DMS114 treated with DMSO at 0.1 percent for 48 hours (cell line): ENCODE measurements at regions not wholly inside any gene's neighbourhood (a gene's known extent, or its start where the extent isn't known, plus 50 kb on each side); places are given as distances from the start of the nearest gene placed in this dataset.
"Not testable (repeated sequence)": the region's sequence is repeated elsewhere in the genome, so short reads cannot be mapped to it uniquely, and the experiment has no call there.

Experiments used
- DNase-seq: peaks from one replicate; lab custom pipeline; 2025; ENCODE audit not compliant: unreplicated experiment; lab: John Stamatoyannopoulos, UW

DNA sequence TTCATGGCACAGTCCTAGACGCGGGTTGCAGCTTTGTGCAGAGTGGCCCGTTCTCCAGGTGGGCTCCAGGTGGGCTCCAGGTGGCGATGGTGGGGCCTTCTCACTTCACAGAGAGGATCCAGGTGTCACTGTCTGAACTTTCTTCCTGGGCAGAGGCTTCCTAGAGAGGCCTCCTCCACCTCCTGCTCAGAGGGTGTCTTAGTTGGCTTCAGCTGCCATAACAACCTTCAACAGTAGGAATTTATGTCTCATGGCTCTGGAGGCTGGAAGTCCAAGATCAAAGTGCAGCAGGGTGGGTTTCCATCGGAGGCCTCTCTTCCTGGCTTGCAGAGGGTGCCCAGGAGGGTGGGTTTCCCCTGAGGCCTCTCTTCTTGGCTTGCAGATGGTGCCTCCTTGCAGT, 125.1 kb downstream of the GLRX3 start:
- DNase-seq, result no peak

DNA sequence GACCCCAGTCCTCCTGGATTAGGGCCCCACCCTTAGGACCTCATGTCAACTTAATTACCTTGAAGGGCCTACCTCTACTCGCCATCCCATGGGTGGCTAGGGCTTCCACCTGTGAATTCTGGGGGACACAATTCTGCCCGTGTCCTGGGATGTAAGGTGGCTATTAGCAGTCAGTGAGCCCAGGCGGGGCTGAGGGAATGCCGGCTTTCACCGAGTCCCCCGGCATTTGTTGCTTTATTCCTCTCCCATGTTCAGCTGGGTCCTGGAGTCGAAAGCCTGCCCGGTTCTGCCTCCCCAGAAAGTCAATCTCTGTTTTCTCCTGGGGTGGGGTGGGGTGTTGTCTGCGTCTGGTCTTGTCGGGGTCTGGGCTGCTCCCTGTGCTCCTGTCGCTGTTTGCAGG, 125.6 kb downstream of the GLRX3 start:
- DNase-seq, result no peak

DNA sequence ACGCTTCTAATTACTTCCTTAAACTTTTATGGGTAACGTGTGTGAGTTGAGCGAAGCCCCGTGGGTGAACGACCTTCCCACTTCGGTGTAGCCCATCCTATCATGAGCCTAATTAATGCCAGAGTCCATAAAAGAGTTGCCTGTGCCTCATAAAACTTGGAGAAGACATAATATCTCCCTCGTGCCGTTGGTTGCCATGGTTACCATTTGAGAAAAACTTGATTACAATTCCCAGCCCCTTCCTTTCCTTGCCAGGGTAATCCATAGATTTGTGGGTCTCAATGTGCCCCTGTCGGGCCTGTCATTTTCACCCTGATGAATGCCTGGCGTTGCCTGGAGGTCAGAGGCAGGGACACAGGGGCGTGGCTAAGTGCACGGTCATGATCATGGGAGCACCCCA, 127.1 kb downstream of the GLRX3 start:
- DNase-seq, result no peak

DNA sequence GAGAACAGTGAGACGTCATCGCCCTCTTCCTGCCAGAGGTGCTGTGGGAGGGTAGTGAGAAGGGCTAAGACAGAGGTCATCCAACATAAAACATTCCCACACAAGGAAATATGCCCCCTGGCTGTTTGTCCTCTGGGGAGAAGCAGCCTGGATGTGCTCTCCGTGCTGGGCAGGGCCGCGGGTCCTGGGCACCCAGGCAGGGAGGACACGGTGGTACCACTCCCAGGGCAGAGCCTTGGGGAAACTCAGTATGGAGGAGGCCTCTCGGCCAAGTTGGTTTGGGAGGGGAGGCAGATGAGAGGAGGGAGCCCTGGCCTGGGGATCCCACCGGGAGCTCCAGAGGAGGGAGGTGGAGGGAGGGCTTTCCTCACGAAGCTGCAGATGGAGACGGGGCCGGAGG, 129.4 kb downstream of the GLRX3 start:
- DNase-seq, result no peak

DNA sequence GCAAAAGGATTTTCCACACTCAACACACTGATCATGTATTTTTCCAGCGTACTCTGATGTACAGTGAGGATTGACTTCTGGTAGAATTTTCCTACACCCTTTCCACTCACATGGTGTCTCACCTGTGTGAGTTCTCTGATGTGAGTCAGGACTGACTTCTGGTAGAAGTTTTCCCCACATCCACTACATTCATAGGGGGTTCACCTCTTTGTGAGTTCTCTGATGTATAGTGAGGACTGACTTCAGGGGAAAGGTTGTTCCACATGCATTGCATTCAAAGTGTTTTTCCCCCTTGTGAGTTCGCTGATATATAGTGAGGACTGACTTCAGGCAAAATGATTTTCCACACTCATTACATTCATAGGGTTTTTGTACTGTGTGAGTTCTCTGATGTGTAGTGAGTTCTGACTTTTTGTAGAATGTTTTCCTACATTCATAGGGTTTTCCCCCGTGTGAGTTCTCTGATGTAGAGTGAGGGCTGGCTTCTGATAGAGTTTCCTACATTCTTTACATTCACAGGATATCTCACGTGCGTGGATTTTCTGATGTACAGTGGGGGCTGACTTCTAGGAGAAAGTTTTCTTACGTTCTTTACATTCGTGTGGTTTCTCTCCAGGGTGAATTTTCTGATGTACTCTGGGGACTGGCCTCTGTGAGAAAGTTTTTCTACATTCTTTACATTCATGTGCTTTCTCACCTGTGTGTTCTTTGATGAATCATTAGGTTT, 146.5 kb downstream of the GLRX3 start:
- DNase-seq, result no peak

DNA sequence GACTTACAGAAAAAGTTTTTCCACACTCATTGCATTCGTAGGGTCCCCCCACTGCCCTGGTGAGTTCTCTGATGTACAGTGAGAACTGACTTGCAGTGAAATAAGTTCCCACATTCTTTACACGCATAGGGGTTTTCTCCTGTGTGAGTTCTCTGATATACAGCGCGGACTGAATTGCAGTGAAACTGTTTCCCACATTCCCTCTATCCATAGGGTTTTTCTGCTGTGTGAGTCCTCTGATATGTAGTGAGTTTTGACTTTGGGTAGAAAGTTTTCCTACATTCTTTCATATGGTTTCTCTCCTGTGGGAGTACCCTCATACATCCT, 147.0 kb downstream of the GLRX3 start:
- no peak for DNase-seq

DNA sequence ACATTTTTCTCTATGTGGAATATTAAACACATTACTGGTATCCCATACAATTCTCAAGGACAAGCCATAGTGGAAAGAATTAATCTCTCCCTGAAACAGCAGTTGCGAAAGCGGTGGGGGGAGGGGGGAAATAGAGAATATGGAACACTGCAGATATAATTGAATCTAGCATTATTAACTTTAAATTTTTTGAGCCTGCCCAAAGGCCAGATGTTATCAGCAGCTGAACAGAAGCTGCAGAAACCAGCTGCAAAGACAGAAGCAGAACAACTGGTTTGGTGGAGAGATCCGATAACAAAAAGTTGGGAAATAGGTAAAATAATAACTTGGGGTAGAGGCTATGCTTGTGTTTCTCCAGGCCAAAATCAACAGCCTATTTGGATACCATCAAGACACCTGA, 159.6 kb downstream of the GLRX3 start:
- not testable (repeated sequence) for DNase-seq

DNA sequence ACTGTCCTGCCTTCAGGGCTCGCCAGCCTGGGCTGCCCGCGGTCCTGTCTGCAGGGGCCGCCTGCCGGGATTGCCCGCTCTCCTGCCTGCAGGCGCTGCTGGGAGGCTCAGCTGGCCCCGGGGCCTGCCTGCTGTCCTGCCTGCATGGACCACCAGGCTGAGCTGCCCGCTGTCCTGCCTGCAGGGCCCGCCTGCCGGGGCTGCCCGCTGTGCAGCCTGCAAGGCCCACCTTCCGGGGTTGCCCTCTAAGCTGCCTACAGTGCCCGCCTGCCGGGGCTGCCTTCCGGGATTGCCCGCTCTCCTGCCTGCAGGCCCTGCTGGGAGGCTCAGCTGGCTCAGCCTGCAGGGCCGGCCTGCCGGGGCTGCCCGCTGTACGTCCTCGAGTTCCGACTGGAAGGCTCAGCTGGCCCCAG, 164.4 kb downstream of the GLRX3 start:
- no peak for DNase-seq

DNA sequence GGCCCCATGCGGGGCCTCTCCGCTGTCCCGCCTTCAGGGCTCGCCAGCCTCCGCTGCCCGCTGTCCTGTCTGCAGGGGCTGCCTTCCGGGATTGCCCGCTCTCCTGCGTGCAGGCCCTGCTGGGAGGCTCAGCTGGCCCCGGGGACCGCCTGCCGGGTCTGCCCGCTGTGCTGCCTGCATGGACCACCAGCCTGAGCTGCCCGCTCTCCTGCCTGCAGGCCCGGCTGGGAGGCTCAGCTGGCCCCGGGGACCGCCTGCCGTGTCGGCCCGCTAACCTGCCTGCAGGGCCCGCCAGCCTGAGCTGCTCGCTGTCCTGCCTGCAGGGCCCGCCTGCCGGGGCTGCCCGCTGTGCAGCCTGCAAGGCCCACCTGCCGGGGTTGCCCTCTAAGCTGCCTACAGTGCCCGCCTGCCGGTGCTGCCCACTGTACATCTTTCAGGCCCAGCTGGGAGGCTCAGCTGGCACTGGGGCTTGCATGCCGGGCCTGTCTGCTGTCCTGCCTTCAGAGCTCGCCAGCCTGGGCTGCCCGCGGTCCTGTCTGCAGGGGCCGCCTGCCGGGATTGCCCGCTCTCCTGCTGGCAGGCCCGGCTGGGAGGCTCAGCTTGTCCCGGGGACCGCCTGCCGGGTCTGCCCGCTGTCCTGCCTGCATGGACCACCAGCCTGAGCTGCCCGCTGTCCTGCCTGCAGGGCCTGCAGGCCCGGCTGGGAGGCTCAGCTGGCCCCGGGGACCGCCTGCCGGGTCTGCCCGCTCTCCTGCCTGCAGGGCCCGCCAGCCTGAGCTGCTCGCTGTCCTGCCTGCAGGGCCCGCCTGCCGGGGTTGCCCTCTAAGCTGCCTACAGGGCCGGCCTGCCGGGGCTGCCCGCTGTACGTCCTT, 165.1 kb downstream of the GLRX3 start:
- peak; percentile 67 for DNase-seq

DNA sequence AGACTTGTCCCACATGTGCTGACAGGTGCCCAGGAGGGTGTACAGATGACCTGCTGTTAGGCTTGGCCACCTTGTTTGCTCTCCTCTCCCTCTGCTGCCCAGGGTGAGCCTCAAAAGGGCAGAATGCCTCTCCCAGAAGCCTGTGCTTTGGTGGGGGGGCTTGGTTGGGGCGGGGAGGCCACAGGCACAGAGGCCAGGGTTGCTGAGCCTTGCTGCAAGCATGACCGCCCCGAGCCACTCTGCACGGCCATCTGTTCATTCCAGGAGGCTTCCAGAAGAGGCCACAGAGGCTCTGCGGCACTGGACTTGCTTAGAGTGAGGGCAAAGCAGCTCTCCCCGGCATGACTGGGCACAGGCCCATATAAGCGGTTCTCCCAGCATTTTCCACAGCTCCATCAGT, 190.8 kb downstream of the GLRX3 start:
- no peak for DNase-seq

DNA sequence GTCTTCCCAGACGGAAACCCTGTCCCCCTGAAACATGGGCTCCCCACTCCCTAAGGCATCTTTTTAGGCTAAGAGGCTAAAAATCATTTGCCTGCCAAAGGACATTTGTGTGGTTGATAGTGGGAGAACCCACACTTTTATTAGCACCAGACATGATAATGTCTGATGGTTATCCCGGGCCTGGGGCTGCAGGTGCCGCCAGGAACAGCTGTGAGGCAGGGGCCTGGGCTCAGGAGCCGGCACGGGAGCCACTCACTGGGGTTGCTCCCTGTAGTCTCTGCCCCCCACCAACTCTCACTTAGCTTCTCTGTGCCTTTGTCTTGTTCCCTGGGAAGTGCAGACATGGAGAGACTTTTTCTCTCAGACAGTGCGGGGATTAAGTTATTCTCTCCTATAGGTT, 193.6 kb downstream of the GLRX3 start:
- DNase-seq, result no peak

DNA sequence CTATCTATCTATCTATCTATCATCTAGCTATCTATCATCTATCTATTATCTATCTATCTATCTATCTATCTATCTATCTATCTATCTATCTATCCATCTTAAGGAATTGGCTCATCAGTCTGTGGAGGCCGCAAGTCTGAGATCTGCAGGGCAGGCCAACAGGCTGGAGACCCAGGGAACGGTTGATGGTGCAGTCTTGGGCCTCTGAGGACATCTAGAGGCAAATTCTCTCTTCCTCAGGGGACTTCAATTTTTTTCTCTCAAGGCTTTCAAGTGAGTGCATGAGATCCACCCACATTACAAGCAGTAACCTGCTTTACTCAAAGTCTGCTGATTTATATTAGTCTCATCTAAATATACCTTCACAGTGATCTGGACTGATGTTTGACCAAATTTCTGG, 197.0 kb downstream of the GLRX3 start:
- DNase-seq, result peak; percentile 68

DNA sequence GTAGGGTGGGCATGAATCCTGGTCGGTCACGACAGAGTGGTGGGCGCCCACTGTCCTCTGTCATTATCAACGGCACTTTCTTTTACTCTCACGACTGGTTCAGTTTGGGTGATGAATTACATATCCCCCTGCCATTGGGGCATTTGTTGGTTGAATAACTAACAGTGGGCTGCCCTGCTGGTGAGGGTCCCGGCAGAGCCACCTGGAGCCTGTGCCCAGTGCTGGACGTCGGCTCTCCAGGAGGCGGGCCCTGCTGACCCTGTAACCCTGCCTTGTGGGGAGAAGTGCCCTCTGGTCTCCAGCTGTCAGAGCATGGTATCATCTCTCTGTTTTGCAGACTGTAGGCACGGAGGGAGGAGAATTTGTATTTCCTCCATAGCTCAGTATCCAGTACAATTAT, 199.1 kb downstream of the GLRX3 start:
- DNase-seq, result no peak

DNA sequence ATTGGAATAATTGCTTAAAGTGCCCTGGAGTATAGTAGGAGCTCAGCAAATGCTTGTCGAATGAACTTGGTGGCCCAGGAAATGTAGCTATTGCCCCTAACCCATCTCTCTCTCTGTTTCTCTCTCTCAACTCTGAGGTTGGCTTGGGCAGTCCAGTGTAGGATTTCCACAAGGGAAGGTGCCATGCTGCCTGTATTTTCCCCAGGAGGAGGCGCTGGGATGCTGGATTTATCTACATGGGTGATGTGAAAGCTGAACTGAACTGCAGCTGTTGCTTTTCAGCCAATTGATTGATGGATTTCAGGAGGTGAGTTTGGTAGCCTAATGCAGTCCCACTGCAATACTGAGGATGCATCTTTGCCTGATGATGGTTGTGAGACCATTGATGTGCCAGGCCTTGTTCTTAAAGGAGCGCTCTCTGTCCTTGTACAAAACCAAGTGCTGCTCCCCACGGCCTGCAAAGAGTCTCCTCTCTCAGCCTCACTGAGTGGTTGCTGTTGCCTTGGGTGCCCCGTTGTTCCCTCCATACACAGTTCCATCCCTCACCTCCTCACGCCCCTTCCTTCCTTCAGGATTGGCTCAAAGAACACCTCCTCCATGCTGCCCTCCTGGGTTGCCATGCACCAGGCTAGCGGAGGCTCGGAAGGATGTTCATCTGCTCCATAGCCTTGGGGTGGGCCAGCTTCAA, 200.6 kb downstream of the GLRX3 start:
- no peak for DNase-seq

DNA sequence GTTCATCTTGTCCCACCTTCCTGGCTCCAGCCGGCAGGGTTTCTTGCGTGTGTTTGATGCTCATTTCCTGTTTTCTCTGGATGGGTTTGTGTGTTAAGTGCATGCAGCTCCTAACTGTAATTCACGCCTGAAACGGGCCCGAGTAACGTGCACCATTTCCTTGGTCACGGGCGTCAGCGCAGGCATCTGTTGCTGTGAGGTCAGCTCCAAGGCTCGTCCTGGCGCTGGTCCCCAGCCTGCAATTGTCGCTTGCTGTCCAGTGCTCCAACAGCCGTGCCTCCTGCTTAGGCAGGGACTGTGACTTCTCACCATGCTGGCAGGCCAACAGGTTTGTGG, 201.1 kb downstream of the GLRX3 start:
- DNase-seq, result no peak

DNA sequence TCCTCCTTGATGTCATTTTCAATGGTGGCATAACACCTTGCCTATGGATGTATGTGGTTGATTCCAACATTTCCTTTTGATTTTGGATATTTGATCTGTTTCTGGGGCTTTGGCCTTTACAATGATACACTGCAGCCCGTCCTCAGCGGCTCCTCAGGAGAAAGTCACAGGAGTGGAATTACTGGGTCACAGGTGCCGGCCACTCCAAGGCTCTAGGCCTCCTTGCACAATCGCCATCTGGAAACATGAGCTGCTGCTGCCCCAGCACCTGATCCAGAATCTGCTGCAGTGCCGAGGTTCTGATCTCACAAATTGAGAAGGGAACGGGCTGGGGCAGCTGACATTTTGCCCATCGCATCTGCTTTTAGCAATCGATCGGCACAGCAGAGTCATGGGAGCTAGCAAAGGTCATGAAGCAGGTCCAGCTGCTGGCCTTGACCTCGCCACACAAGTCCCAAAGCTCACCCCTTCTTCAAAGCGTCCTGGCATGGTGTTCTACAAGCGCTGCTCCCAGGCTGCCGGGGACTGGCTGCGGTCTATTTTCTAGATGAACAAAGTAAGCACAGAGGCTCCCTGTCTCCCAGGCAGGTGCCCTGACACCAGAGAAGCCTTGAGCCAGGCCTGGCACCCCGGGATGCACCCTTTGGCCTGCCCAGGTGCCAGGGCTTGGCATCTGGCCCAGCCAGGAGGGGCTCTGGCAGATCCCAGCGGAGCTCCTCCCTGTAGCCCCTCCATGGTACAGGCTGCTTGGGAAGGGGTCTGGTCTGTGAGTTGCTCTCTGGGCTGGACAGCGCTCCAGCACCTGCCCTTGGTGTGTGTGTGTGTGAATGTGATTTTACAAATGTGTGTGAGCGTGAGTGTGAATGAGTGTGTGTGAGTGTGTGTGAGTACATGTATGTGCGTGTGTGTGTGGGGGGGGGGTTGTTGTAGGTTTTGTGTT, 201.8 kb downstream of the GLRX3 start:
- no peak for DNase-seq

DNA sequence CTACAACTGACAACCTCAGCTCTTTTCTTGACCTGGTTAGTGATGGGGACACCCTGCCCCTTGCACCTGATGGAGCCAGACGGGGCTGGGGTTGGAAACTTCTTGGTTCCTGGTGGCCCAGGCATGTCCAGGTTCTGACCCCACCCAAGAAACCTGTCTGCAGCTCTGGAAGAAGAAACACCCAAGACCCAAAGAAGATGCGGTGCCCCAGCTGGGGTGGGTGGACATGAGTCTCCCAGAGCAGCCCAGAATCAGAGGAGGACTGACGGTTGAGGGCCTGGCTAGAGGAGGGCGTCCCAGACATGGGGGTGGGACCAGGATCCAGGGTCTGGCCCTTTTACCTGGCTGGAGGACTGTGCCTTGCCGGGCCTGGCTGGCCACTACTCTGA, 202.4 kb downstream of the GLRX3 start:
- DNase-seq, result no peak

DNA sequence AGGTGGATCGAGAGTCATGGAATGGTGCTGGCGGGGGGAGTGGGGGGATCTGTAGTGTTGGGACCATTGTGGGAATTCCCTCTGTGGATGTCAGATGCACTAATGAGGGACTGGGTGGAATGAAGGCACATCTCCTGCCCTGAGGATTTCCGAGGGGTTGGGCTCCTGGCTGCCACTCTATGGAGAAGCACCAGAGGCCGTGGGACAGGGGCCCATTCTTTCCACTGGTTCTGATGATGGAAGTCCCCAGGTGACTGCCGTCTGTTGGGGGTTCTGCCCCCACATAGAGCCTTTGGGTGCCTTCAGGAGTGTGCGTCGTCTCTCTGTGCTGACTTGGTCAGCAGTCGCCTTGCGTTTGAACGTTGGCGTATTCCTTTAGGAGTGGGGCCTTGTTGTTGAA, 202.9 kb downstream of the GLRX3 start:
- no peak for DNase-seq

DNA sequence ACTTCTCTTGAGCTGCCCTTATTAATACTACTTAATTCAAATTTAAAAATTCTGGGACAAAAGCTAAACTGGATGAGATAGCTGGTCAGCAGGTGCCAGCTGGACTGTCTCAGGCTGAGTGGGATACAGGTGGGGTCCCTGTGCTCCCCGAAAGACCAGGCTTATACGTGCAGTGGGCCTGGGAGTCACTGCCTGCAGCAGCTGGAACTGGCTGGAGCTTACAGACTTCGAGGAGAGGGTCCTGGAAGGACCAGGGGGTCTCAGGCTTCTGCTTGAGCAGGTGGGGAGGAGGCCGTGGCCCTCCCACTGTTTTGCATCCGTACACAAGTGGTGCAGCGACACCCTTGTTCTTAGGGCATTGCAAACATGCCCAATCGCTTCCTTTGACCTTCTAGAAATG, 203.7 kb downstream of the GLRX3 start:
- no peak for DNase-seq

DNA sequence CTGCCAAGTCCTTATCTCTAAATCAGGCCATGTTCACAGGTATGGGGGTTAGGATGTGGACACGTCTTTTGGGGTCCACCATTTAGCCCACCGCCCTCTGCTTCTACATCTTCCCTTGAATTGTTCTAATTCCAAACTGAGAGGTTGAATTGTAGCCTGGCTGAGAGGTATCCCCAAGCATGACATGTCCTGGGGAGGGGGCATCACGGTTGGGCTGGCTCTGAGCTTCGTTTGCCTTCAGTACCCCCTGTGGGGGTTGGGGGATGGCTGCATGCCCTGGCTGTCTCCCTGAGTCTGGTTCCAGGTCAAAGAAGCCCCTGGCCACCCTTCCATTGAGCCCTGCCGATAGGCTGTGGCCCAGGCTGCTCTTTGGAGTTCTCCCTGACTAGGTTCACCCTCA, 204.6 kb downstream of the GLRX3 start:
- DNase-seq, result no peak

DNA sequence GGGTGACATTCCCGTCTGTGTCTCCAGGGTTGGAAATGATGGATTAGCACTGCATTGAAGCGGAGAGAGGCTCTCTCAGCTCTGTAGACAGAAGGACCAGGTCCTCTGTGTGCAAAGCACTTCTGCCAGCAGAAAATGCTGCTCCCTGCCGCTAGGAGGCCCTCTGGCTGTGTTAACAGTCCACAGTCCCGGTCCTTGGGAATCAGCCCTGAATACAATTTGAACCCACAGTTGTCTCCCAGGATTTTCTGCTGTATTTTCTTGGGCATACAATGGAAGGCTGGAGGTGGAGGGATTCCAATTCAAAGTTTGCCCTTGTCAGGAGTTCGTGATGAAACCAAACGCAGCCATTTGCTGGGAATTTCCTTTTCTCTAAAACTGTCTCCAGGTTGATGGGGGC, 205.2 kb downstream of the GLRX3 start:
- DNase-seq, result peak; percentile 27
